ENCODE measurements at regions not wholly inside any gene's neighbourhood (a gene's known extent, or its start where the extent isn't known, plus 50 kb on each side); places are given as distances from the start of the nearest gene placed in this dataset.

DNA sequence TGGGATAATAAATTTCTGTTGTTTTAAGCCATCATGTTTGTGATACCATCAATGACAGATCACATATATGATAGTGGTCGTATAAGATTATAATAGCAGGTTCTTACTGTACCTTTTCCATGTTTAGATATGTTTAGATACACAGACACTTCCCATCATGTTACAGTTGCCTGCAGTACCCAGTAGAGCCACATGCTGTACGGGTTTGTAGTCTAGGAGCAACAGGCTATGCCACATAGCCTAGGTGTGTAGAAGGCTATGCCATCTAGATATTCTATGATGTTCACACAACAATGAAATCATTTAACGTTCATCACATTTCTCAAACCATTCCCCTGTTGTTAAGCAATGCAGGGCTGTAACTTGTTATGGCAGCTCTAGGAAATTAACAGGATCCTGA, 132.9 kb upstream of the SH3BP4 start:
- no peak overlapping the region for H3K9ac ChIP-seq (ENCODE audit: low read length)

DNA sequence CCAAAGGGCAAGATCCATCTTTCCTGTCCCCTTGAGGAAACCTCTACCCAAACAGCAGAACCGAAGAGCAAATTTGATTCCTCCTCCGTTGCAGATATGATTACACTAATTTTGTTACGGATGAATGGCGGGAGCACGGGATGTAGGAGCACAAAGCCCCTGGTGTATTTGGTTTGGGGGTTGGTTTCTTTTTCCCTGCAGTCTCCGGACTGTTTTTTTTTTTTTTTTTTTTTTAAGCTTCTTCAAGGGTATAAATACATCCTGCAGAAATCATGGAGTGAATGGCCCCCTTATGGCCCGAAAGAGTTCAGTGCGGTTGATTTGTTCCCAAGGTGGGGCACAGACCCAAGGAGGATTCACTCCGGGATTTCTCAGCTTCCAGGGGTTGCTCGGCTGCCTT, 135.3 kb upstream of the SH3BP4 start:
- no peaks in the 10 kb centered on the region for H3K79me2 ChIP-seq (replicated peaks; ENCODE audit: insufficient read depth, low read length)
- no peak overlapping the region for H3K4me3 ChIP-seq (ENCODE audit: low read length)
- H3K27ac ChIP-seq (ENCODE audit: low read length), result no peak overlapping the region
- H2AFZ ChIP-seq (ENCODE audit: low read depth, low read length), result no peak overlapping the region
- no peaks in the 10 kb centered on the region for H3K9me3 ChIP-seq (ENCODE audit: low read length)
- H3K4me2 ChIP-seq (ENCODE audit: low read length), result no peak overlapping the region
- H3K36me3 ChIP-seq (ENCODE audit: insufficient read depth, low read length), result no peaks in the 10 kb centered on the region
- no peaks in the 10 kb centered on the region for H4K20me1 ChIP-seq (ENCODE audit: insufficient read depth)
- H3K9ac ChIP-seq (ENCODE audit: low read length), result no peak overlapping the region
- no peaks in the 10 kb centered on the region for H3F3A ChIP-seq (ENCODE audit: insufficient read depth, low read length, poor library complexity, severe bottlenecking)
- no peaks in the 10 kb centered on the region for H3K9me2 ChIP-seq (ENCODE audit: insufficient read depth, low read length)
- no peaks in the 10 kb centered on the region for H3K27me3 ChIP-seq (ENCODE audit: insufficient read depth, low read depth, low read length)
- TF ChIP-seq TAF1 (IDR thresholded peaks at IDR 0.05; ENCODE audit: low read depth), result no peak

More for the DNA sequence above, 132.9 kb upstream of the SH3BP4 start:
- Histone ChIP-seq H3K36me3 (ENCODE audit: insufficient read depth, low read length) (no peaks in the 10 kb centered on the region), H3K9me2 (ENCODE audit: insufficient read depth, low read length) (no peaks in the 10 kb centered on the region), H3K4me2 (ENCODE audit: low read length) (no peak overlapping the region), H2AFZ (ENCODE audit: low read depth, low read length) (no peak overlapping the region), H3K79me2 (replicated peaks; ENCODE audit: insufficient read depth, low read length) (no peaks in the 10 kb centered on the region), H4K20me1 (ENCODE audit: insufficient read depth) (no peaks in the 10 kb centered on the region), H3F3A (ENCODE audit: insufficient read depth, low read length, poor library complexity, severe bottlenecking) (no peaks in the 10 kb centered on the region), H3K9me3 (ENCODE audit: low read length) (no peaks in the 10 kb centered on the region), H3K4me3 (ENCODE audit: low read length) (no peak overlapping the region), H3K27ac (ENCODE audit: low read length) (no peak overlapping the region), H3K27me3 (ENCODE audit: insufficient read depth, low read depth, low read length) (no peaks in the 10 kb centered on the region)
- TF ChIP-seq, protein P1, sequence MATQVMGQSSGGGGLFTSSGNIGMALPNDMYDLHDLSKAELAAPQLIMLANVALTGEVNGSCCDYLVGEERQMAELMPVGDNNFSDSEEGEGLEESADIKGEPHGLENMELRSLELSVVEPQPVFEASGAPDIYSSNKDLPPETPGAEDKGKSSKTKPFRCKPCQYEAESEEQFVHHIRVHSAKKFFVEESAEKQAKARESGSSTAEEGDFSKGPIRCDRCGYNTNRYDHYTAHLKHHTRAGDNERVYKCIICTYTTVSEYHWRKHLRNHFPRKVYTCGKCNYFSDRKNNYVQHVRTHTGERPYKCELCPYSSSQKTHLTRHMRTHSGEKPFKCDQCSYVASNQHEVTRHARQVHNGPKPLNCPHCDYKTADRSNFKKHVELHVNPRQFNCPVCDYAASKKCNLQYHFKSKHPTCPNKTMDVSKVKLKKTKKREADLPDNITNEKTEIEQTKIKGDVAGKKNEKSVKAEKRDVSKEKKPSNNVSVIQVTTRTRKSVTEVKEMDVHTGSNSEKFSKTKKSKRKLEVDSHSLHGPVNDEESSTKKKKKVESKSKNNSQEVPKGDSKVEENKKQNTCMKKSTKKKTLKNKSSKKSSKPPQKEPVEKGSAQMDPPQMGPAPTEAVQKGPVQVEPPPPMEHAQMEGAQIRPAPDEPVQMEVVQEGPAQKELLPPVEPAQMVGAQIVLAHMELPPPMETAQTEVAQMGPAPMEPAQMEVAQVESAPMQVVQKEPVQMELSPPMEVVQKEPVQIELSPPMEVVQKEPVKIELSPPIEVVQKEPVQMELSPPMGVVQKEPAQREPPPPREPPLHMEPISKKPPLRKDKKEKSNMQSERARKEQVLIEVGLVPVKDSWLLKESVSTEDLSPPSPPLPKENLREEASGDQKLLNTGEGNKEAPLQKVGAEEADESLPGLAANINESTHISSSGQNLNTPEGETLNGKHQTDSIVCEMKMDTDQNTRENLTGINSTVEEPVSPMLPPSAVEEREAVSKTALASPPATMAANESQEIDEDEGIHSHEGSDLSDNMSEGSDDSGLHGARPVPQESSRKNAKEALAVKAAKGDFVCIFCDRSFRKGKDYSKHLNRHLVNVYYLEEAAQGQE (IDR thresholded peaks at IDR 0.05; ENCODE audit: borderline replicate concordance), result no peak
- TF ChIP-seq TAF1 (IDR thresholded peaks at IDR 0.05; ENCODE audit: low read depth), result no peak
- TF ChIP-seq, protein P2, sequence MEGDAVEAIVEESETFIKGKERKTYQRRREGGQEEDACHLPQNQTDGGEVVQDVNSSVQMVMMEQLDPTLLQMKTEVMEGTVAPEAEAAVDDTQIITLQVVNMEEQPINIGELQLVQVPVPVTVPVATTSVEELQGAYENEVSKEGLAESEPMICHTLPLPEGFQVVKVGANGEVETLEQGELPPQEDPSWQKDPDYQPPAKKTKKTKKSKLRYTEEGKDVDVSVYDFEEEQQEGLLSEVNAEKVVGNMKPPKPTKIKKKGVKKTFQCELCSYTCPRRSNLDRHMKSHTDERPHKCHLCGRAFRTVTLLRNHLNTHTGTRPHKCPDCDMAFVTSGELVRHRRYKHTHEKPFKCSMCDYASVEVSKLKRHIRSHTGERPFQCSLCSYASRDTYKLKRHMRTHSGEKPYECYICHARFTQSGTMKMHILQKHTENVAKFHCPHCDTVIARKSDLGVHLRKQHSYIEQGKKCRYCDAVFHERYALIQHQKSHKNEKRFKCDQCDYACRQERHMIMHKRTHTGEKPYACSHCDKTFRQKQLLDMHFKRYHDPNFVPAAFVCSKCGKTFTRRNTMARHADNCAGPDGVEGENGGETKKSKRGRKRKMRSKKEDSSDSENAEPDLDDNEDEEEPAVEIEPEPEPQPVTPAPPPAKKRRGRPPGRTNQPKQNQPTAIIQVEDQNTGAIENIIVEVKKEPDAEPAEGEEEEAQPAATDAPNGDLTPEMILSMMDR (IDR thresholded peaks at IDR 0.05; ENCODE audit: poor library complexity, severe bottlenecking), result no peak
- no peak for TF ChIP-seq EZH2 (IDR thresholded peaks at IDR 0.05; ENCODE audit: borderline replicate concordance, insufficient read depth, low read length, poor library complexity, severe bottlenecking)
- TF ChIP-seq POLR2AphosphoS5 (IDR thresholded peaks at IDR 0.05), result no peak
- TF ChIP-seq EP300 (conservative IDR thresholded peaks at IDR 0.05; ENCODE audit: poor library complexity, severe bottlenecking), result no peak
- no peak for TF ChIP-seq MXI1 (conservative IDR thresholded peaks at IDR 0.05; ENCODE audit: poor library complexity, severe bottlenecking)
- TF ChIP-seq RAD21 (conservative IDR thresholded peaks at IDR 0.05), result no peak
- no peak for TF ChIP-seq SMC3 (conservative IDR thresholded peaks at IDR 0.05; ENCODE audit: poor library complexity)

DNA sequence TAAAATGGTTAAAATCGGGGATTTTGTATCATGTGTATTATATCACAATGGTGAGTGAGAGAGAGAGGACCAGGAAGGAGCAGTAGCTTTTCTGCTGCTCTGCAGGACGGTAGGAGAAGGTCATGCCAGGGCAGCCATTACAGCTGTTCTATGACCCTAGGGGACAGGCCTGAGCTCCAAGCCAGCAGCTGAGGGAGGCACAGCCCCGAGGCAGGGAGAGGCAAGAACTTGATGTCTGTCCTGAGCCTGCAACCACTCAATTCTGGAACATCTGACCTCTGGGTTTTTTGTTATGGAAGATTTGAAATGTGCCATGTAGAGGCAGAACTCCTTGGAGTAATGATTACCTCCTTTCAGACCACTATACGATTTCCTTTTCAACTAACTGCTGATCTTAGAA, 135.8 kb upstream of the SH3BP4 start:
- H3K9me3 ChIP-seq (ENCODE audit: low read length), result no peaks in the 10 kb centered on the region
- H3K4me2 ChIP-seq (ENCODE audit: low read length), result no peak overlapping the region
- no peaks in the 10 kb centered on the region for H3K36me3 ChIP-seq (ENCODE audit: insufficient read depth, low read length)
- no peaks in the 10 kb centered on the region for H3K9me2 ChIP-seq (ENCODE audit: insufficient read depth, low read length)
- H3K27ac ChIP-seq (ENCODE audit: low read length), result no peak overlapping the region
- H2AFZ ChIP-seq (ENCODE audit: low read depth, low read length), result no peak overlapping the region
- H4K20me1 ChIP-seq (ENCODE audit: insufficient read depth), result no peaks in the 10 kb centered on the region
- H3K9ac ChIP-seq (ENCODE audit: low read length), result no peak overlapping the region
- H3K79me2 ChIP-seq (replicated peaks; ENCODE audit: insufficient read depth, low read length), result no peaks in the 10 kb centered on the region
- H3F3A ChIP-seq (ENCODE audit: insufficient read depth, low read length, poor library complexity, severe bottlenecking), result no peaks in the 10 kb centered on the region
- no peak for TF ChIP-seq EP300 (conservative IDR thresholded peaks at IDR 0.05; ENCODE audit: poor library complexity, severe bottlenecking)
- no peak overlapping the region for H3K4me3 ChIP-seq (ENCODE audit: low read length)
- H3K27me3 ChIP-seq (ENCODE audit: insufficient read depth, low read depth, low read length), result no peaks in the 10 kb centered on the region
